Activated CD4-positive, alpha-beta memory T cell treated with anti-CD3 and anti-CD28 coated beads for 36 hours (primary cell): ENCODE measurements at regions not wholly inside any gene's neighbourhood (a gene's known extent, or its start where the extent isn't known, plus 50 kb on each side); places are given as distances from the start of the nearest gene placed in this dataset.
"Not testable (repeated sequence)": the region's sequence is repeated elsewhere in the genome, so short reads cannot be mapped to it uniquely, and the experiment has no call there.

Experiments
- CTCF ChIA-PET: fragments of 350-600 bp; sonication (Branson Sonifier 250); formaldehyde crosslinking; loops from one replicate; lab custom pipeline; 2021; ENCODE audit warnings: antibody characterized with exemption, inconsistent platforms; lab: Charles Lee
- POLR2A ChIA-PET: fragments of 350-600 bp; sonication (Branson Sonifier 250); formaldehyde crosslinking; loops from one replicate; lab custom pipeline; 2021; ENCODE audit warnings: antibody characterized with exemption; lab: Charles Lee
- DNase-seq: peaks from one replicate; pipeline ENCODE4 v3.0.0-alpha.2; 2020
- H3K27ac Mint-ChIP-seq: one replicate; pipeline ENCODE4 v1.8.0; 2021; ENCODE audit warnings: mixed read lengths
- H3K27me3 Mint-ChIP-seq: one replicate; pipeline ENCODE4 v1.8.0; 2021; ENCODE audit warnings: mixed read lengths
- H3K36me3 Mint-ChIP-seq: one replicate; pipeline ENCODE4 v1.8.0; 2021; ENCODE audit warnings: mixed read lengths
- H3K4me1 Mint-ChIP-seq: one replicate; pipeline ENCODE4 v1.8.0; 2021; ENCODE audit warnings: low read depth, mixed read lengths
- H3K4me3 Mint-ChIP-seq: one replicate; pipeline ENCODE4 v1.8.0; 2021; ENCODE audit warnings: mild to moderate bottlenecking, mixed read lengths
- H3K9me3 Mint-ChIP-seq: one replicate; pipeline ENCODE4 v1.8.0; 2021; ENCODE audit warnings: mixed read lengths
- intact Hi-C: fragments of 100-400 bp; cut with micrococcal nuclease; formaldehyde crosslinking; loops from one replicate; pipeline ENCODE4 v1.15.1; 2023

GRCh38 chr6:167744681-167745669 is 81.7 kb upstream of the AFDN start:
- Mint-ChIP-seq H3K4me1 (no peaks in the 10 kb centered on the region), H3K9me3 (no peaks in the 10 kb centered on the region), H3K36me3 (no peaks in the 10 kb centered on the region), H3K4me3 (no peak overlapping the region), H3K27me3 (peaks cover 4% of the 10 kb centered on the region), H3K27ac (no peak overlapping the region)
- DNase-seq, result no peak
- ChIA-PET CTCF (no interaction called here), POLR2A (no interaction called here)
- intact Hi-C loops, result no loop called here

GRCh38 chr6:167745670-167746389 is 80.9 kb upstream of the AFDN start:
- H3K4me1 Mint-ChIP-seq, result no peaks in the 10 kb centered on the region
- no peak overlapping the region for H3K4me3 Mint-ChIP-seq
- peaks cover 4% of the 10 kb centered on the region for H3K27me3 Mint-ChIP-seq
- H3K36me3 Mint-ChIP-seq, result no peaks in the 10 kb centered on the region
- CTCF ChIA-PET, result no interaction called here
- DNase-seq, result no peak
- no peak overlapping the region for H3K27ac Mint-ChIP-seq
- H3K9me3 Mint-ChIP-seq, result no peaks in the 10 kb centered on the region
- POLR2A ChIA-PET, result no interaction called here
- intact Hi-C loops, result no loop called here

- no peak overlapping the region for H3K4me3 Mint-ChIP-seq
- no peak overlapping the region for H3K27ac Mint-ChIP-seq
- no peak for DNase-seq
- no peaks in the 10 kb centered on the region for H3K9me3 Mint-ChIP-seq
- H3K4me1 Mint-ChIP-seq, result no peaks in the 10 kb centered on the region
- no peaks in the 10 kb centered on the region for H3K36me3 Mint-ChIP-seq
- intact Hi-C loops, result no loop called here
- CTCF ChIA-PET, result no interaction called here
- POLR2A ChIA-PET, result no interaction called here
- peaks cover 4% of the 10 kb centered on the region for H3K27me3 Mint-ChIP-seq
Measured at GRCh38 chr6:167746390-167746907, 80.3 kb upstream of the AFDN start.

GRCh38 chr6:167746975-167747374 is 79.7 kb upstream of the AFDN start:
- Mint-ChIP-seq H3K27ac (no peak overlapping the region), H3K4me1 (no peaks in the 10 kb centered on the region), H3K9me3 (no peaks in the 10 kb centered on the region), H3K4me3 (no peak overlapping the region), H3K36me3 (no peaks in the 10 kb centered on the region), H3K27me3 (peaks cover 4% of the 10 kb centered on the region)
- ChIA-PET CTCF (no interaction called here), POLR2A (no interaction called here)
- DNase-seq, result no peak
- intact Hi-C loops, result no loop called here

- intact Hi-C loops, result no loop called here
- H3K27me3 Mint-ChIP-seq, result peaks cover 4% of the 10 kb centered on the region
- H3K36me3 Mint-ChIP-seq, result no peaks in the 10 kb centered on the region
- no peak for DNase-seq
- H3K9me3 Mint-ChIP-seq, result no peaks in the 10 kb centered on the region
- ChIA-PET POLR2A (no interaction called here), CTCF (no interaction called here)
- no peak overlapping the region for H3K27ac Mint-ChIP-seq
- H3K4me1 Mint-ChIP-seq, result no peaks in the 10 kb centered on the region
- no peak overlapping the region for H3K4me3 Mint-ChIP-seq
Measured at GRCh38 chr6:167747645-167748044, 79.1 kb upstream of the AFDN start.

- ChIA-PET POLR2A (no interaction called here), CTCF (no interaction called here)
- Mint-ChIP-seq H3K9me3 (no peaks in the 10 kb centered on the region), H3K27ac (no peak overlapping the region), H3K4me1 (no peaks in the 10 kb centered on the region), H3K4me3 (no peak overlapping the region), H3K27me3 (peaks cover 4% of the 10 kb centered on the region), H3K36me3 (no peaks in the 10 kb centered on the region)
- no peak for DNase-seq
- intact Hi-C loops, result no loop called here
Measured at GRCh38 chr6:167748046-167748445, 78.7 kb upstream of the AFDN start.

GRCh38 chr6:167748458-167749379 is 78.0 kb upstream of the AFDN start:
- CTCF ChIA-PET, result no interaction called here
- POLR2A ChIA-PET, result no interaction called here
- no peaks in the 10 kb centered on the region for H3K9me3 Mint-ChIP-seq

GRCh38 chr6:167750956-167751358 is 75.8 kb upstream of the AFDN start:
- Mint-ChIP-seq H3K27me3 (peaks cover 4% of the 10 kb centered on the region), H3K27ac (no peak overlapping the region), H3K9me3 (no peaks in the 10 kb centered on the region), H3K4me3 (no peak overlapping the region), H3K4me1 (no peaks in the 10 kb centered on the region), H3K36me3 (no peaks in the 10 kb centered on the region)
- ChIA-PET POLR2A (no interaction called here), CTCF (no interaction called here)
- intact Hi-C loops, result no loop called here
- no peak for DNase-seq

More at GRCh38 chr6:167748458-167749379, 78.0 kb upstream of the AFDN start:
- no peak for DNase-seq
- no peaks in the 10 kb centered on the region for H3K36me3 Mint-ChIP-seq
- intact Hi-C loops, result no loop called here
- H3K4me3 Mint-ChIP-seq, result no peak overlapping the region
- peaks cover 4% of the 10 kb centered on the region for H3K27me3 Mint-ChIP-seq
- no peak overlapping the region for H3K27ac Mint-ChIP-seq
- no peaks in the 10 kb centered on the region for H3K4me1 Mint-ChIP-seq

GRCh38 chr6:167751579-167752115 is 75.1 kb upstream of the AFDN start:
- Mint-ChIP-seq H3K36me3 (no peaks in the 10 kb centered on the region), H3K4me3 (no peak overlapping the region), H3K27ac (no peak overlapping the region), H3K4me1 (no peaks in the 10 kb centered on the region), H3K27me3 (peaks cover 1% of the 10 kb centered on the region), H3K9me3 (no peaks in the 10 kb centered on the region)
- ChIA-PET POLR2A (no interaction called here), CTCF (no interaction called here)
- DNase-seq, result no peak
- intact Hi-C loops, result no loop called here

GRCh38 chr6:167753281-167753680 is 73.4 kb upstream of the AFDN start:
- CTCF ChIA-PET, POLR2A ChIA-PET, DNase-seq: not testable (repeated sequence)

GRCh38 chr6:167754691-167755090 is 72.0 kb upstream of the AFDN start:
- Mint-ChIP-seq H3K36me3 (no peaks in the 10 kb centered on the region), H3K4me1 (no peaks in the 10 kb centered on the region), H3K27ac (no peak overlapping the region), H3K9me3 (no peaks in the 10 kb centered on the region), H3K27me3 (peaks cover 2% of the 10 kb centered on the region), H3K4me3 (no peak overlapping the region)
- POLR2A ChIA-PET, result no interaction called here
- no peak for DNase-seq
- CTCF ChIA-PET, result no interaction called here
- intact Hi-C loops, result no loop called here

More at GRCh38 chr6:167753281-167753680, 73.4 kb upstream of the AFDN start:
- H3K4me3 Mint-ChIP-seq, H3K36me3 Mint-ChIP-seq, H3K27ac Mint-ChIP-seq, H3K9me3 Mint-ChIP-seq, intact Hi-C loops, H3K4me1 Mint-ChIP-seq, H3K27me3 Mint-ChIP-seq: not testable (repeated sequence)
